ENCODE measurements at regions not wholly inside any gene's neighbourhood (a gene's known extent, or its start where the extent isn't known, plus 50 kb on each side); places are given as distances from the start of the nearest gene placed in this dataset.

DNA sequence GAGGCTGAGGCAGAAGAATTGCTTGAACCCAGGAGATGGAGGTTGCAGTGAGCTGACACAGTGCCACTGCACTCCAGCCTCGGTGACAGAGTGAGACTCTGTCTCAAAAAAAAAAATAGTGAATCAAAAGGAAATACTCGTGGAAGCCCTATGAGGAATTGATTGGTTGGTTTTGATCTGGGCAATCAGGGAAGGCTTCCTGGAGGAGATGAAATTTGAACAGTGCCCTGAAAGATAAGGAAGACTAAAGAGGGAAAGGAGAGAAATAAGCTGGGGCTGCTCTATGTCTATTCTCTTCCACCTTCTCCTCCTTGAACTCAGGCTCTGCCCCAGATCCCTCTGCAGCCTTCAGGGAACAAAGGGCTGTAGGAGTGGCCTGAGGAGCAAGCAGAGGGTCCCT lies 54.1 kb downstream of the IRF2BPL start:
- no peak overlapping the region for H3K4me3 ChIP-seq (ENCODE audit: low read depth, low read length)

DNA sequence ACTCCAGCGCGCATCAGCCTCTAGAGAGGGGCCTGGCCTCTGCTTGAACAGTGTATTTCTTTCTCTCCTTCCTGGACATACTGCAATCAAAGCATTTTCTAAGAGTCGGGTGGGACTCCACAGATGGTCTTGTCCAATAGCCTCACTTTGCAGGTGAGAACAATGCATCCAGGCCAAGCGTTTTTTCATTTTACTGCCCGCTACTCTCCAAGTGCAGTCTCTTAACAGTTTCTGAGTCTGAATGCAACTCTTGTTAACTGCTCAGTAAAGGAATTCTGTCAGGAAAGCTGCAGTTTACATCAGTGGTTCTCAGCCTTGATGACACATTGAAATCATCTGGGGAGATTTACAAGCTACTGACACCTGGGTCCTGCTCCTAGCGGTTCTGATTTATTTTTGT lies 57.0 kb downstream of the IRF2BPL start:
- H3K4me3 ChIP-seq (ENCODE audit: low read depth, low read length): no peak overlapping the region
- DNase-seq (ENCODE audit: low read depth): no peak
- no peak for TF ChIP-seq CTCF (IDR thresholded peaks at IDR 0.05; ENCODE audit: low read depth, low read length, missing control alignments)
- in situ Hi-C loops (cut with HindIII; ENCODE audit: low sequenced_read_pairs): no loop called here

More for the DNA sequence above, 54.1 kb downstream of the IRF2BPL start:
- in situ Hi-C loops (cut with HindIII; ENCODE audit: low sequenced_read_pairs): no loop called here
- no peak for TF ChIP-seq CTCF (IDR thresholded peaks at IDR 0.05; ENCODE audit: low read depth, low read length, missing control alignments)
- DNase-seq (ENCODE audit: low read depth): no peak

GRCh38 chr14:76968621-76969063 lies 59.9 kb downstream of the IRF2BPL start:
- in situ Hi-C loops (cut with HindIII; ENCODE audit: low sequenced_read_pairs): no loop called here
- H3K4me3 ChIP-seq (ENCODE audit: low read depth, low read length): no peak overlapping the region
- peak; percentile 21 for TF ChIP-seq CTCF (IDR thresholded peaks at IDR 0.05; ENCODE audit: low read depth, low read length, missing control alignments)

GRCh38 chr14:76967788-76968187 lies 60.7 kb downstream of the IRF2BPL start:
- in situ Hi-C loops (cut with HindIII; ENCODE audit: low sequenced_read_pairs): no loop called here
- no peak for TF ChIP-seq CTCF (IDR thresholded peaks at IDR 0.05; ENCODE audit: low read depth, low read length, missing control alignments)
- no peak for DNase-seq (ENCODE audit: low read depth)
- H3K4me3 ChIP-seq (ENCODE audit: low read depth, low read length): no peak overlapping the region

More at GRCh38 chr14:76968621-76969063, 59.9 kb downstream of the IRF2BPL start:
- peak; percentile 31 for DNase-seq (ENCODE audit: low read depth)

GRCh38 chr14:76965232-76965631 lies 63.3 kb downstream of the IRF2BPL start:
- in situ Hi-C loops (cut with HindIII; ENCODE audit: low sequenced_read_pairs): no loop called here
- no peak for DNase-seq (ENCODE audit: low read depth)
- H3K4me3 ChIP-seq (ENCODE audit: low read depth, low read length): no peak overlapping the region
- TF ChIP-seq CTCF (IDR thresholded peaks at IDR 0.05; ENCODE audit: low read depth, low read length, missing control alignments): no peak

DNA sequence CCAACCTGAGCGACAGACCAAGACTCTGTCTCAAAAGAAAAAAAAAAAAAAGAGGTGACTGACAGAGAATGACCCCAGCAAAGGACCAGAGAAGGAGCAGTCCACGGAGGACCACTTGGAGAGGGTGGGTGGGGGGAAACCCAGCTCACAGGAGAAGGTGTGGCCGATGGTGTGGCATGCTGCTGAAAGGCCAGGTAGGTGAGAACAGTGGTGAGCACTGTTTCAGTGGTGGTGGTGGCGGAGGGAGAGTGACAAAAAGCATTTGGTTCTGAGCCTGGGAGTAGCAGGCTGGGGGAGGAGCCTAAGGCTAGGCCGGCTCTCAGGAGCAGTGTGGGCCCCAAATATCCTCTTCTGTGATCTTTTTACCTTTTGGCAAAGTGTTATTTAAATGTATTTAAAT lies 63.8 kb downstream of the IRF2BPL start:
- no peak for TF ChIP-seq CTCF (IDR thresholded peaks at IDR 0.05; ENCODE audit: low read depth, low read length, missing control alignments)
- no peak for DNase-seq (ENCODE audit: low read depth)
- in situ Hi-C loops (cut with HindIII; ENCODE audit: low sequenced_read_pairs): no loop called here

GRCh38 chr14:76963372-76963771 lies 65.1 kb downstream of the IRF2BPL start:
- no peak for TF ChIP-seq CTCF (IDR thresholded peaks at IDR 0.05; ENCODE audit: low read depth, low read length, missing control alignments)
- DNase-seq (ENCODE audit: low read depth): no peak
- in situ Hi-C loops (cut with HindIII; ENCODE audit: low sequenced_read_pairs): no loop called here

More for the DNA sequence above, 63.8 kb downstream of the IRF2BPL start:
- no peak overlapping the region for H3K4me3 ChIP-seq (ENCODE audit: low read depth, low read length)

More at GRCh38 chr14:76963372-76963771, 65.1 kb downstream of the IRF2BPL start:
- no peak overlapping the region for H3K4me3 ChIP-seq (ENCODE audit: low read depth, low read length)

All from astrocyte of the cerebellum (primary cell).